Ishikawa (cell line): ENCODE measurements at regions not wholly inside any gene's neighbourhood (a gene's known extent, or its start where the extent isn't known, plus 50 kb on each side); places are given as distances from the start of the nearest gene placed in this dataset.

Source experiments
- CREB1 ChIP-seq: IDR thresholded peaks from 2 replicates; pipeline ENCODE4 v1.6.1; 2012; ENCODE audit warnings: low read depth
- EP300 ChIP-seq: IDR thresholded peaks from 2 replicates; pipeline ENCODE4 v1.6.1; 2012; ENCODE audit warnings: borderline replicate concordance
- RAD21 ChIP-seq: IDR thresholded peaks from 2 replicates; pipeline ENCODE4 v1.6.1; 2012; ENCODE audit warnings: low read depth
- TAF1 ChIP-seq: IDR thresholded peaks from 2 replicates; pipeline ENCODE4 v1.6.1; 2012; ENCODE audit warnings: low read depth, mild to moderate bottlenecking
- TCF12 ChIP-seq: IDR thresholded peaks from 2 replicates; pipeline ENCODE4 v1.6.1; 2012; ENCODE audit warnings: low read depth
- YY1 ChIP-seq: IDR thresholded peaks from 2 replicates; pipeline ENCODE4 v1.6.1; 2012; ENCODE audit warnings: low read depth
- ZBTB7A ChIP-seq: IDR thresholded peaks from 2 replicates; pipeline ENCODE4 v1.6.1; 2012; ENCODE audit warnings: low read depth
- TF ChIP-seq, protein P1 (sequence below): IDR thresholded peaks from 2 replicates; pipeline ENCODE4 v1.6.1; 2012; ENCODE audit warnings: low read depth, mild to moderate bottlenecking

DNA sequence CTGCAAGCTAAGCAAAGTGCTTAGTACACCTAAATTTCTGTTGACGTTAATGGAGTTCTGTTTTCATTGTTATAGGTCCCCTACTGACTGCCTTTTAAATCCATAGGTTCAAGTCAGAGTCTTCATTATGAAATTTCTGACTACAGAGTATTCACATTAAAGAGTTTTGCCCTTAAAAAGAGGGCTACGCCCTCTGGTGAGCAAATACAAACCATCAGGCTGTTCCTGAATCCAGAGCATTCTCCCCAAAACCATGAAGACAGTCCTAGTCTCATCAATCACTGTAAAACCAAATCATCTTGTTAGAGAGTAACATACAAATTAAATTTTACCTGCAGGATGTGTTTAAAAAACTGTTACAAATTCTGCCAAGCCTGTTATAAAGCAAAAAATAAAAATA, 1091.7 kb downstream of the TDRD15 start:
- TF ChIP-seq RAD21 (no peak), TAF1 (no peak), EP300 (no peak), ZBTB7A (no peak), TCF12 (no peak), CREB1 (no peak), YY1 (no peak)
- TF ChIP-seq, protein P1, sequence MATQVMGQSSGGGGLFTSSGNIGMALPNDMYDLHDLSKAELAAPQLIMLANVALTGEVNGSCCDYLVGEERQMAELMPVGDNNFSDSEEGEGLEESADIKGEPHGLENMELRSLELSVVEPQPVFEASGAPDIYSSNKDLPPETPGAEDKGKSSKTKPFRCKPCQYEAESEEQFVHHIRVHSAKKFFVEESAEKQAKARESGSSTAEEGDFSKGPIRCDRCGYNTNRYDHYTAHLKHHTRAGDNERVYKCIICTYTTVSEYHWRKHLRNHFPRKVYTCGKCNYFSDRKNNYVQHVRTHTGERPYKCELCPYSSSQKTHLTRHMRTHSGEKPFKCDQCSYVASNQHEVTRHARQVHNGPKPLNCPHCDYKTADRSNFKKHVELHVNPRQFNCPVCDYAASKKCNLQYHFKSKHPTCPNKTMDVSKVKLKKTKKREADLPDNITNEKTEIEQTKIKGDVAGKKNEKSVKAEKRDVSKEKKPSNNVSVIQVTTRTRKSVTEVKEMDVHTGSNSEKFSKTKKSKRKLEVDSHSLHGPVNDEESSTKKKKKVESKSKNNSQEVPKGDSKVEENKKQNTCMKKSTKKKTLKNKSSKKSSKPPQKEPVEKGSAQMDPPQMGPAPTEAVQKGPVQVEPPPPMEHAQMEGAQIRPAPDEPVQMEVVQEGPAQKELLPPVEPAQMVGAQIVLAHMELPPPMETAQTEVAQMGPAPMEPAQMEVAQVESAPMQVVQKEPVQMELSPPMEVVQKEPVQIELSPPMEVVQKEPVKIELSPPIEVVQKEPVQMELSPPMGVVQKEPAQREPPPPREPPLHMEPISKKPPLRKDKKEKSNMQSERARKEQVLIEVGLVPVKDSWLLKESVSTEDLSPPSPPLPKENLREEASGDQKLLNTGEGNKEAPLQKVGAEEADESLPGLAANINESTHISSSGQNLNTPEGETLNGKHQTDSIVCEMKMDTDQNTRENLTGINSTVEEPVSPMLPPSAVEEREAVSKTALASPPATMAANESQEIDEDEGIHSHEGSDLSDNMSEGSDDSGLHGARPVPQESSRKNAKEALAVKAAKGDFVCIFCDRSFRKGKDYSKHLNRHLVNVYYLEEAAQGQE: no peak
